Breast epithelium (tissue), 3 donors: ENCODE measurements at regions not wholly inside any gene's neighbourhood (a gene's known extent, or its start where the extent isn't known, plus 50 kb on each side); places are given as distances from the start of the nearest gene placed in this dataset.

Source experiments
- POLR2A ChIP-seq: fragments of 450-650 bp; IDR thresholded peaks from one replicate; pipeline ENCODE4 v1.6.1; 2016; ENCODE audit warnings: antibody characterized with exemption, mild to moderate bottlenecking, moderate library complexity
- POLR2AphosphoS5 ChIP-seq, 3 donors: sonication (generic); formaldehyde crosslinking; IDR thresholded peaks; one replicate each; pipeline ENCODE4 v1.6.1; 2017; ENCODE audit warnings: antibody characterized with exemption in 3 of 3
- TF ChIP-seq, protein P1 (sequence below), 3 donors: fragments of 450-650 bp; IDR thresholded peaks; one replicate each; pipeline ENCODE4 v1.5.1; 2016 to 2017; ENCODE audit warnings: antibody characterized with exemption in 3 of 3, mild to moderate bottlenecking in 3 of 3, moderate library complexity in 3 of 3

DNA sequence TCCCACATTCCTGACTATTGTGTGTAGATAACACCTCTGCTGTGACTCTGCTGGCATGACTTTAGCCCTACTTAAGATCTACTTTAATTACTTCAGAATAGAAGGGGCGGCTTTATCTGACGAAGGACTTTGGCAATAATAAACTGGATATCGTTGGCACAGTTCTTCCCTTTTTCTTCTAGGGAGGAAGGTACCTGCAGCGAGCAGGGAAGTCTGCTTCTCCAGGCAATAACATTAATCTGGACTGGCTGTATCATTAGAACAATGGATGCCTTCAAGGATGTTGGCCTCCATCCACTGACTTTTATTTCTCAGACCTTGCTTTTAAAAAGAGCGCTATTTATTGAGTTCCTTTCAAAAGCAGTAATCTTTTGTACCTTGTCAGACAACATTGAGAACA, 172.6 kb upstream of the THSD7A start:
- TF ChIP-seq POLR2AphosphoS5 (IDR thresholded peaks at IDR 0.05) (no peak), POLR2A (no peak)
- TF ChIP-seq, protein P1, sequence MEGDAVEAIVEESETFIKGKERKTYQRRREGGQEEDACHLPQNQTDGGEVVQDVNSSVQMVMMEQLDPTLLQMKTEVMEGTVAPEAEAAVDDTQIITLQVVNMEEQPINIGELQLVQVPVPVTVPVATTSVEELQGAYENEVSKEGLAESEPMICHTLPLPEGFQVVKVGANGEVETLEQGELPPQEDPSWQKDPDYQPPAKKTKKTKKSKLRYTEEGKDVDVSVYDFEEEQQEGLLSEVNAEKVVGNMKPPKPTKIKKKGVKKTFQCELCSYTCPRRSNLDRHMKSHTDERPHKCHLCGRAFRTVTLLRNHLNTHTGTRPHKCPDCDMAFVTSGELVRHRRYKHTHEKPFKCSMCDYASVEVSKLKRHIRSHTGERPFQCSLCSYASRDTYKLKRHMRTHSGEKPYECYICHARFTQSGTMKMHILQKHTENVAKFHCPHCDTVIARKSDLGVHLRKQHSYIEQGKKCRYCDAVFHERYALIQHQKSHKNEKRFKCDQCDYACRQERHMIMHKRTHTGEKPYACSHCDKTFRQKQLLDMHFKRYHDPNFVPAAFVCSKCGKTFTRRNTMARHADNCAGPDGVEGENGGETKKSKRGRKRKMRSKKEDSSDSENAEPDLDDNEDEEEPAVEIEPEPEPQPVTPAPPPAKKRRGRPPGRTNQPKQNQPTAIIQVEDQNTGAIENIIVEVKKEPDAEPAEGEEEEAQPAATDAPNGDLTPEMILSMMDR (IDR thresholded peaks at IDR 0.05) = no peak
